ENCODE measurements at regions not wholly inside any gene's neighbourhood (a gene's known extent, or its start where the extent isn't known, plus 50 kb on each side); places are given as distances from the start of the nearest gene placed in this dataset.

DNA sequence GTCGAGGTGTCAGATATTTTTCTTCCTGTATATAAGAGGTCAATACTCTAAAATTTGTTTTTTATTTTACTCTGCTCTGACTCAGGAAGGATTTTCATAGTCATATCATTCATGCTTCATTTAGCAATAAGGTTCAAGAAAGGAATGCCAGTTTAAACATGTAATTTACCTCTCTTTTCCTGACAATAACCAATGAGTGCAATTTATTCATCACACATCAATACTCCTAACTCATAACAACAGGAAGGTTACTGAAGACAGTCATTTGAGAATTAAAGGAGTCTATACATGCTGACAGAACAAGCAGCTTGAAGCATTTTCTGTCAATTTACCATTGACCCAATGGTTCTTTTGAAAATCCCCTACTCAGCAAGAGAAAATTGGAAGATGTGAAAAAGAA lies 190.3 kb upstream of the RPS6KA3 start:
- H3K36me3 ChIP-seq: no peaks in the 10 kb centered on the region
- DNase-seq (ENCODE audit: extremely low spot score in 2 of 2): no peak
- H3K4me1 ChIP-seq: no peaks in the 10 kb centered on the region
- TF ChIP-seq POLR2AphosphoS5 (IDR thresholded peaks at IDR 0.05; ENCODE audit: insufficient read depth in 1 of 2, low read depth in 1 of 2): no peak
- TF ChIP-seq, protein P1, sequence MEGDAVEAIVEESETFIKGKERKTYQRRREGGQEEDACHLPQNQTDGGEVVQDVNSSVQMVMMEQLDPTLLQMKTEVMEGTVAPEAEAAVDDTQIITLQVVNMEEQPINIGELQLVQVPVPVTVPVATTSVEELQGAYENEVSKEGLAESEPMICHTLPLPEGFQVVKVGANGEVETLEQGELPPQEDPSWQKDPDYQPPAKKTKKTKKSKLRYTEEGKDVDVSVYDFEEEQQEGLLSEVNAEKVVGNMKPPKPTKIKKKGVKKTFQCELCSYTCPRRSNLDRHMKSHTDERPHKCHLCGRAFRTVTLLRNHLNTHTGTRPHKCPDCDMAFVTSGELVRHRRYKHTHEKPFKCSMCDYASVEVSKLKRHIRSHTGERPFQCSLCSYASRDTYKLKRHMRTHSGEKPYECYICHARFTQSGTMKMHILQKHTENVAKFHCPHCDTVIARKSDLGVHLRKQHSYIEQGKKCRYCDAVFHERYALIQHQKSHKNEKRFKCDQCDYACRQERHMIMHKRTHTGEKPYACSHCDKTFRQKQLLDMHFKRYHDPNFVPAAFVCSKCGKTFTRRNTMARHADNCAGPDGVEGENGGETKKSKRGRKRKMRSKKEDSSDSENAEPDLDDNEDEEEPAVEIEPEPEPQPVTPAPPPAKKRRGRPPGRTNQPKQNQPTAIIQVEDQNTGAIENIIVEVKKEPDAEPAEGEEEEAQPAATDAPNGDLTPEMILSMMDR (IDR thresholded peaks at IDR 0.05): no peak
- TF ChIP-seq POLR2A (IDR thresholded peaks at IDR 0.05): no peak
- intact Hi-C loops (cut with DNase I): no loop called here
- H3K27ac ChIP-seq: no peak overlapping the region
- no peak overlapping the region for H3K4me3 ChIP-seq
- H3K9me3 ChIP-seq: no peaks in the 10 kb centered on the region
- no peaks in the 10 kb centered on the region for H3K27me3 ChIP-seq

DNA sequence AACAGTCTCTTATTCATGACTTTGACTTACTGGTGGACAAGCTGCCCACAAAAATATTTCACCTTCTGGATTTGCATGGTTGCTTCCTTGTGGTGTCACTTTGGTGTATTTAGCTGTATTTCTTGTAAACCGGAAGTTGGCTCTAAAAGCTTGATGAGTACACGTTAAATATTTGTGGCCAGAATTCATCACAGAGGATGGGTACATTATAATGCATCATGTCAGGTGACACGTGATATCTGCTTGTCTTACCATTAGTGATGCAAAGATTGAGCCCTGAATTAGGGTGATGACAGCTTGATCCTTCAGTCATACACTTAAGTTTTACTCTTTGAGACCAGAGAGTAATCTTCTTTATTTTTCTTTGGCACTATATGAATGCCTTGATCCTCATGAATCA lies 188.3 kb upstream of the RPS6KA3 start:
- TF ChIP-seq POLR2AphosphoS5 (IDR thresholded peaks at IDR 0.05; ENCODE audit: insufficient read depth in 1 of 2, low read depth in 1 of 2) (no peak), POLR2A (IDR thresholded peaks at IDR 0.05) (no peak)
- TF ChIP-seq, protein P1 (IDR thresholded peaks at IDR 0.05): no peak
- intact Hi-C loops (cut with DNase I): no loop called here
- H3K4me3 ChIP-seq: no peak overlapping the region
- no peaks in the 10 kb centered on the region for H3K9me3 ChIP-seq
- DNase-seq (ENCODE audit: extremely low spot score in 2 of 2): no peak
- H3K36me3 ChIP-seq: no peaks in the 10 kb centered on the region
- no peaks in the 10 kb centered on the region for H3K27me3 ChIP-seq
- H3K27ac ChIP-seq: no peak overlapping the region
- no peaks in the 10 kb centered on the region for H3K4me1 ChIP-seq

DNA sequence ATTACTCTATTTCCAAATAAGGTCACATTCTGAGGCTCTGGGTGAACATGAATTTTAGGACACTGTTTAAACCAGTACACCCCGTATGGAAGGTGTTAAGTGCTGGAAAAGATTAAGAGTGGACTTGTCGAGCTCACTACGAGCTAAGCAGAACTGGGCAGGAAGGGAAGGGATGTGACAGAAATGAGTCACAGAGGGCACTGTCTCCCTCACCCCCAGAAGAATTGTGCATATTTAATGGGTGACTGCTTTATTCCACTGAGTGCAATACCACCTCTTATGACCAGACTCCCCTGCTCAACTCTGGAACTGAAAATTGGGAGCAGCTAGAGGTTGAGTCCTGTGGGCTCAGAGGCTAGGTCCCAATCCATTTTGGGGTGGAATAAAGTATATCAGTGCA lies 187.4 kb upstream of the RPS6KA3 start:
- Histone ChIP-seq H3K9me3 (no peaks in the 10 kb centered on the region), H3K27ac (no peak overlapping the region), H3K27me3 (no peaks in the 10 kb centered on the region), H3K4me1 (no peaks in the 10 kb centered on the region), H3K4me3 (no peak overlapping the region), H3K36me3 (no peaks in the 10 kb centered on the region)
- DNase-seq (ENCODE audit: extremely low spot score in 2 of 2): no peak
- TF ChIP-seq, protein P1 (IDR thresholded peaks at IDR 0.05): no peak
- intact Hi-C loops (cut with DNase I): no loop called here

DNA sequence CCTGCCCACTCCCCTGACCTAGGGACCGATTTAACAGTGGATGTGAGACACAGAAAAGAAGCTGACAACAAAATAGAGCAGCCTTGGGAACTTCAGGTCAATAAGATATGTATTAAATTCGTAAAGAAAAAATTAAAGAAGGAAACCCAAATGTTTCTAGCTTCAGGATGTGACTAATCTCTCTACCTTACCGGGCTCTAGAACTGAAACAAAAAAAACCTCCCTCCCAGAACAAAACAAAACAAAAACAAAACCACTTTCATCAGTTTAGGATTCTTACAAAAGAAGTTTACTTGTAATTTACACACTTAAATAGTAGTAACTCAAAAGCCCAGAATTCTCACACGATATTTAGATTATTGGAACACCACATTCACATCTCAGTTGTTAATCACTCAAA lies 185.8 kb upstream of the RPS6KA3 start:
- no peak overlapping the region for H3K27ac ChIP-seq
- H3K36me3 ChIP-seq: no peaks in the 10 kb centered on the region
- H3K27me3 ChIP-seq: no peaks in the 10 kb centered on the region
- no peak for DNase-seq (ENCODE audit: extremely low spot score in 2 of 2)
- H3K4me1 ChIP-seq: no peaks in the 10 kb centered on the region
- TF ChIP-seq, protein P1 (IDR thresholded peaks at IDR 0.05): no peak
- TF ChIP-seq POLR2AphosphoS5 (IDR thresholded peaks at IDR 0.05; ENCODE audit: insufficient read depth in 1 of 2, low read depth in 1 of 2) (no peak), POLR2A (IDR thresholded peaks at IDR 0.05) (no peak)
- no peak overlapping the region for H3K4me3 ChIP-seq
- no peaks in the 10 kb centered on the region for H3K9me3 ChIP-seq
- intact Hi-C loops (cut with DNase I): no loop called here

DNA sequence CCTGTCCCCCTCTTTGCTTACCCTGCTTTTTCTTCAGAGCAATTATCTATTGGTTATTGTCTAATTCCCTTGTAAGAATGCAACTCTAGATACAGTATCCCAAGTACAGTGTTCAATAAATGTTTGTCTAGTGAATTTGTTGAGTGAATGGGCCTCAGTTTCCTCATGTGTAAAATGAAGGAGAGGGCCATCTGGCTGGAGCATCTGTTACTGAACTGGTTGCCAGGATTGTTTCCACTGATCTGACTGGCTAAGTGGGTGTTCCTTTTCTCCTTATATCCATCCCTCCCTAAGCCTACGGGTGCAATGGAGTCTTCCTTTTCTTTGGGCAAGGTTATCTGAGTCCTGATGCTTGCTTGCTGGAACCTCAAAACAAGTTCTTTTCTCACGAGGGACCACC lies 185.2 kb upstream of the RPS6KA3 start:
- Histone ChIP-seq H3K27ac (no peak overlapping the region), H3K36me3 (no peaks in the 10 kb centered on the region), H3K27me3 (no peaks in the 10 kb centered on the region), H3K4me3 (no peak overlapping the region), H3K9me3 (no peaks in the 10 kb centered on the region), H3K4me1 (no peaks in the 10 kb centered on the region)
- intact Hi-C loops (cut with DNase I): no loop called here
- TF ChIP-seq POLR2A (IDR thresholded peaks at IDR 0.05) (no peak), POLR2AphosphoS5 (IDR thresholded peaks at IDR 0.05; ENCODE audit: insufficient read depth in 1 of 2, low read depth in 1 of 2) (no peak)
- TF ChIP-seq, protein P1 (IDR thresholded peaks at IDR 0.05): no peak
- no peak for DNase-seq (ENCODE audit: extremely low spot score in 2 of 2)
